GM21423 (cell line): ENCODE measurements at regions not wholly inside any gene's neighbourhood (a gene's known extent, or its start where the extent isn't known, plus 50 kb on each side); places are given as distances from the start of the nearest gene placed in this dataset.
A peak's percentile ranks its signal among the peaks of the same experiment; 100 is the strongest.
"Not testable (repeated sequence)": the region's sequence is repeated elsewhere in the genome, so short reads cannot be mapped to it uniquely, and the experiment has no call there.

ENCODE experiments used
- ATAC-seq: cut with Tn5 transposase; IDR thresholded peaks from one replicate; pipeline ENCODE4 v1.9.1; 2021; ENCODE audit warnings: mild to moderate bottlenecking, moderate library complexity; ENCODE audit not compliant: unreplicated experiment

- no peak for ATAC-seq
Measured at GRCh38 chr4:124067046-124067445, 645.5 kb downstream of the ANKRD50 start.

- ATAC-seq = no peak
Measured at GRCh38 chr4:124070688-124071484, 641.6 kb downstream of the ANKRD50 start.

- ATAC-seq = not testable (repeated sequence)
Measured at GRCh38 chr4:124075276-124075675, 637.3 kb downstream of the ANKRD50 start.

- no peak for ATAC-seq
Measured at GRCh38 chr4:124079174-124079780, 633.3 kb downstream of the ANKRD50 start.

- ATAC-seq = no peak
Measured at GRCh38 chr4:124083711-124084110, 628.8 kb downstream of the ANKRD50 start.

GRCh38 chr4:124085561-124086180, 626.9 kb downstream of the ANKRD50 start:
- no peak for ATAC-seq

- ATAC-seq = no peak
Measured at GRCh38 chr4:124090021-124090420, 622.5 kb downstream of the ANKRD50 start.

- ATAC-seq = no peak
Measured at GRCh38 chr4:124092101-124092500, 620.4 kb downstream of the ANKRD50 start.

GRCh38 chr4:124092541-124092984, 620.0 kb downstream of the ANKRD50 start:
- ATAC-seq = no peak

- no peak for ATAC-seq
Measured at GRCh38 chr4:124095621-124096020, 616.9 kb downstream of the ANKRD50 start.

GRCh38 chr4:124096290-124096689, 616.2 kb downstream of the ANKRD50 start:
- no peak for ATAC-seq

GRCh38 chr4:124097447-124097846, 615.1 kb downstream of the ANKRD50 start:
- no peak for ATAC-seq

GRCh38 chr4:124104101-124104500, 608.4 kb downstream of the ANKRD50 start:
- no peak for ATAC-seq

GRCh38 chr4:124104628-124105027, 607.9 kb downstream of the ANKRD50 start:
- no peak for ATAC-seq

- ATAC-seq = no peak
Measured at GRCh38 chr4:124105212-124105611, 607.3 kb downstream of the ANKRD50 start.

- no peak for ATAC-seq
Measured at GRCh38 chr4:124111411-124111810, 601.1 kb downstream of the ANKRD50 start.

GRCh38 chr4:124111922-124112321, 600.6 kb downstream of the ANKRD50 start:
- ATAC-seq = peak; percentile 63

- ATAC-seq = no peak
Measured at GRCh38 chr4:124118061-124118460, 594.5 kb downstream of the ANKRD50 start.

- ATAC-seq = no peak
Measured at GRCh38 chr4:124121461-124121971, 591.0 kb downstream of the ANKRD50 start.

- no peak for ATAC-seq
Measured at GRCh38 chr4:124123181-124123580, 589.4 kb downstream of the ANKRD50 start.

GRCh38 chr4:124123721-124124120, 588.8 kb downstream of the ANKRD50 start:
- no peak for ATAC-seq

GRCh38 chr4:124131324-124131723, 581.2 kb downstream of the ANKRD50 start:
- not testable (repeated sequence) for ATAC-seq
